OCI-LY1 (cell line): ENCODE measurements at regions not wholly inside any gene's neighbourhood (a gene's known extent, or its start where the extent isn't known, plus 50 kb on each side); places are given as distances from the start of the nearest gene placed in this dataset.

Experiments
- H2AFZ ChIP-seq: fragments of 200-600 bp; sonication (generic), shearing (Covaris generic); 2 replicates; pipeline ENCODE4 v1.6.0; 2014; ENCODE audit warnings: antibody characterized with exemption, mild to moderate bottlenecking, low read length
- H3F3A ChIP-seq: fragments of 200-600 bp; sonication (generic), shearing (Covaris generic); 2 replicates; pipeline ENCODE4 v1.6.0; 2014; ENCODE audit warnings: mild to moderate bottlenecking, antibody characterized with exemption, low read length, moderate library complexity; ENCODE audit not compliant: insufficient read depth
- H3K27ac ChIP-seq: fragments of 200-600 bp; sonication (generic); 2 replicates; pipeline ENCODE4 v1.5.1; 2014; ENCODE audit warnings: low read length, mixed run types, mild to moderate bottlenecking, low read depth; ENCODE audit not compliant: poor library complexity, severe bottlenecking
- H3K27me3 ChIP-seq: fragments of 200-600 bp; sonication (generic); 2 replicates; pipeline ENCODE4 v1.6.0; 2014; ENCODE audit warnings: antibody characterized with exemption, mild to moderate bottlenecking, low read length, moderate library complexity; ENCODE audit not compliant: insufficient read depth
- H3K36me3 ChIP-seq: fragments of 200-600 bp; sonication (generic); 2 replicates; pipeline ENCODE4 v1.6.1; 2014; ENCODE audit warnings: mild to moderate bottlenecking, antibody characterized with exemption, low read length, moderate library complexity, mixed read lengths; ENCODE audit not compliant: insufficient read depth
- H3K4me1 ChIP-seq: fragments of 200-600 bp; sonication (generic); 2 replicates; pipeline ENCODE4 v1.5.1; 2014; ENCODE audit warnings: mild to moderate bottlenecking, low read length, moderate library complexity; ENCODE audit not compliant: insufficient read depth, severe bottlenecking
- H3K4me2 ChIP-seq: fragments of 200-600 bp; sonication (generic), shearing (Covaris generic); 2 replicates; pipeline ENCODE4 v1.6.1; 2014; ENCODE audit warnings: low read length
- H3K4me3 ChIP-seq: fragments of 200-600 bp; sonication (generic); 2 replicates; pipeline ENCODE4 v1.5.1; 2014; ENCODE audit warnings: low read length, low read depth, mild to moderate bottlenecking, mixed read lengths; ENCODE audit not compliant: poor library complexity, severe bottlenecking
- H3K79me2 ChIP-seq: fragments of 200-600 bp; shearing (Covaris generic); 2 replicates; pipeline ENCODE4 v1.6.1; 2016; ENCODE audit warnings: mixed run types, low read length, mixed read lengths; ENCODE audit not compliant: insufficient read depth
- H3K9ac ChIP-seq: fragments of 200-600 bp; sonication (generic), shearing (Covaris generic); 2 replicates; pipeline ENCODE4 v1.6.1; 2014; ENCODE audit warnings: mild to moderate bottlenecking, low read length, mixed read lengths
- H3K9me2 ChIP-seq: fragments of 200-600 bp; sonication (generic), shearing (Covaris generic); 2 replicates; pipeline ENCODE4 v1.6.1; 2014; ENCODE audit warnings: low read depth, mild to moderate bottlenecking, low read length, mixed read lengths
- H3K9me3 ChIP-seq: fragments of 200-600 bp; shearing (Covaris generic); 2 replicates; pipeline ENCODE4 v1.6.1; 2014; ENCODE audit warnings: low read length, mixed read lengths
- H4K20me1 ChIP-seq: fragments of 200-600 bp; sonication (generic), shearing (Covaris generic); 2 replicates; pipeline ENCODE4 v1.6.0; 2016; ENCODE audit warnings: mild to moderate bottlenecking, low read length; ENCODE audit not compliant: insufficient read depth
- CTCF ChIP-seq: fragments of 200-600 bp; sonication (generic), shearing (Covaris generic); IDR thresholded peaks from 2 replicates; pipeline ENCODE4 v1.5.1; 2017; ENCODE audit warnings: mild to moderate bottlenecking, antibody characterized with exemption, low read length, moderate library complexity, mixed read lengths
- EZH2 ChIP-seq: fragments of 200-600 bp; sonication (generic), shearing (Covaris generic); IDR thresholded peaks from 2 replicates; pipeline ENCODE4 v1.8.0; 2017; ENCODE audit warnings: borderline replicate concordance, mixed run types, mild to moderate bottlenecking, antibody characterized with exemption, low read length, moderate library complexity, mixed read lengths

GRCh38 chr11:128246810-128247594, 340.4 kb downstream of the ETS1 start:
- Histone ChIP-seq H3K4me3 (no peak overlapping the region), H2AFZ (no peak overlapping the region), H3K79me2 (no peaks in the 10 kb centered on the region), H3K4me2 (no peak overlapping the region), H3K9ac (no peak overlapping the region), H3K36me3 (no peaks in the 10 kb centered on the region), H3K9me2 (no peaks in the 10 kb centered on the region), H3K27ac (no peak overlapping the region), H3F3A (no peaks in the 10 kb centered on the region), H4K20me1 (no peaks in the 10 kb centered on the region), H3K9me3 (no peaks in the 10 kb centered on the region), H3K27me3 (no peaks in the 10 kb centered on the region), H3K4me1 (no peaks in the 10 kb centered on the region)
- TF ChIP-seq CTCF: no peak
- no peak for TF ChIP-seq EZH2

- H4K20me1 ChIP-seq: no peaks in the 10 kb centered on the region
- no peak overlapping the region for H3K9ac ChIP-seq
- no peaks in the 10 kb centered on the region for H3K36me3 ChIP-seq
- no peaks in the 10 kb centered on the region for H3K27me3 ChIP-seq
- no peaks in the 10 kb centered on the region for H3K4me1 ChIP-seq
- H3F3A ChIP-seq: no peaks in the 10 kb centered on the region
- no peak overlapping the region for H3K27ac ChIP-seq
- H2AFZ ChIP-seq: no peak overlapping the region
- H3K9me2 ChIP-seq: no peaks in the 10 kb centered on the region
- no peak overlapping the region for H3K4me2 ChIP-seq
- TF ChIP-seq EZH2: no peak
- no peak for TF ChIP-seq CTCF
- no peaks in the 10 kb centered on the region for H3K9me3 ChIP-seq
- no peak overlapping the region for H3K4me3 ChIP-seq
- H3K79me2 ChIP-seq: no peaks in the 10 kb centered on the region
These were observed 341.0 kb downstream of the ETS1 start for GRCh38 chr11:128246364-128246801.

GRCh38 chr11:128244871-128245270, 342.5 kb downstream of the ETS1 start:
- H3K9me3 ChIP-seq: no peaks in the 10 kb centered on the region
- no peaks in the 10 kb centered on the region for H3K4me1 ChIP-seq
- no peak overlapping the region for H3K4me2 ChIP-seq
- H3K9me2 ChIP-seq: no peaks in the 10 kb centered on the region
- TF ChIP-seq CTCF (no peak), EZH2 (no peak)
- no peaks in the 10 kb centered on the region for H3K27me3 ChIP-seq
- no peak overlapping the region for H3K4me3 ChIP-seq
- H3K36me3 ChIP-seq: no peaks in the 10 kb centered on the region
- H3F3A ChIP-seq: no peaks in the 10 kb centered on the region
- no peak overlapping the region for H2AFZ ChIP-seq
- H3K79me2 ChIP-seq: no peaks in the 10 kb centered on the region
- H3K27ac ChIP-seq: no peak overlapping the region
- no peaks in the 10 kb centered on the region for H4K20me1 ChIP-seq
- H3K9ac ChIP-seq: no peak overlapping the region
